GM18502 (cell line): ENCODE measurements at regions not wholly inside any gene's neighbourhood (a gene's known extent, or its start where the extent isn't known, plus 50 kb on each side); places are given as distances from the start of the nearest gene placed in this dataset.

Source experiments
- ATAC-seq: cut with Tn5 transposase; IDR thresholded peaks from one replicate; pipeline ENCODE4 v1.9.1; 2021; ENCODE audit warnings: mild to moderate bottlenecking; ENCODE audit not compliant: unreplicated experiment, poor library complexity

DNA sequence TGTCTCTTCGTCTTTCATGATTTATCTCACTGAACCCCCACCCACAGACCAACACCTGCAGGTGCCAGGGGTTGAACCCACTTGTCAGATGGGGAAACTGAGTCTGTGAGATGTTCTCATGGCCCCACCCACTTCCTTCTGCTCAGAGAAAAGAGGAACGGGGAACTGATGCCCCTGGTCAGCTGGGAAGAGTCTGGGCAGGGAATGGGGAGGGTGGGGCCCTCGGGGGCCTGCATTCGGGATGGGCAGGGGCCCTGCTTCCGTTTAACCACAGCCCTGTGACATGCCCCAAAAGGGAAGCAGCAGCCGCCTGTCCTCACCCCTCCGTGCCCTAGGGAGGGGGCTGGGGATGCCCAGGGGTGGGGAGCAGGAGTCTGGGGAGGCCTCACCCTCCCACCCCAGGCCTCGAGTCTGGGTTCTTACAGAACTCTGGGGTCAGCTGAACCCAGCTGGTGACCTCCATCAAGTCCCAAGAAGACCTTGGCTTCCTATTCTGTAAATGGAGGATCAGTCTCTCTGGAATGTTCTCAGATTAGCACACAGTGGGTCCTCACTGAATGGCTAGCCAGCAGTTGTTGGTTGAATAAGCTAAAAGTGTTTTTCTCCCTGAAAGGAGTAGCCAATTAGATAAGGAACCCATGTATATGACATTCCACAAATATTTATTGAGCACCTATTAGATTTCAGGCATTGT lies 81.5 kb downstream of the CEBPB start:
- ATAC-seq = no peak

DNA sequence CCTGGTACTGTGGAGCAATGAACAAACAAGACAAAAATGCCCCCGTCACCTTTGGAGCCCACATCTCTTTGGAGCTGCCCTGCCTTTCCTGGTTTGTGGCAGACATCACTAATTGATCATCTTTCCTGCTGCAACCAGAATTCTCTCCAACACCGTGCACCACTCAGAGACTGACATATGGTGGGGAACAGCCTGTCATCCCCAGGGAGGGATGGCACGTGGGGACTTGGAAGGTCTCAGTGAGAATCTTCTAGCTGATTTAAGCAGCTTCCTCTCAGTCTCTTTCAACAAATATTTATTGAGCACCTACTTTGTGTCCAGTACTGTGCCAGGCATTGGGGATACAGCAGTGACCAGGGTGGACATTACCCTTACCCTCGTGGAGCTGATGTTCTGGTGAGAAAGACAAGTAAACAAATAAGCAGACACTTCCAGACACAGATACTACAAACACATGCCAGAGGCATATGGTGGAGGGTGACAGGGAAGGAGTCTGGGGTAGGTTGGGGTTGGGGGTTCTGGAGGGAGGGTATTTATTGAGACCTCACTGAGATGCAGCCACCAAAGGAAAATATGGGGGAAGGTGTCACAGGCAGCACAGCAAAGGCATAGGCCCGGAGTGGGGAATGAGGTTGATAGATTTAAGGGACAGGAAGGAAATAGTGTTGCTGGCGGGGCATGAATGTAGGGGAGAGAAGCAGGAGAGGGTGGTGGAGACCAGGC lies 82.3 kb downstream of the CEBPB start:
- no peak for ATAC-seq

DNA sequence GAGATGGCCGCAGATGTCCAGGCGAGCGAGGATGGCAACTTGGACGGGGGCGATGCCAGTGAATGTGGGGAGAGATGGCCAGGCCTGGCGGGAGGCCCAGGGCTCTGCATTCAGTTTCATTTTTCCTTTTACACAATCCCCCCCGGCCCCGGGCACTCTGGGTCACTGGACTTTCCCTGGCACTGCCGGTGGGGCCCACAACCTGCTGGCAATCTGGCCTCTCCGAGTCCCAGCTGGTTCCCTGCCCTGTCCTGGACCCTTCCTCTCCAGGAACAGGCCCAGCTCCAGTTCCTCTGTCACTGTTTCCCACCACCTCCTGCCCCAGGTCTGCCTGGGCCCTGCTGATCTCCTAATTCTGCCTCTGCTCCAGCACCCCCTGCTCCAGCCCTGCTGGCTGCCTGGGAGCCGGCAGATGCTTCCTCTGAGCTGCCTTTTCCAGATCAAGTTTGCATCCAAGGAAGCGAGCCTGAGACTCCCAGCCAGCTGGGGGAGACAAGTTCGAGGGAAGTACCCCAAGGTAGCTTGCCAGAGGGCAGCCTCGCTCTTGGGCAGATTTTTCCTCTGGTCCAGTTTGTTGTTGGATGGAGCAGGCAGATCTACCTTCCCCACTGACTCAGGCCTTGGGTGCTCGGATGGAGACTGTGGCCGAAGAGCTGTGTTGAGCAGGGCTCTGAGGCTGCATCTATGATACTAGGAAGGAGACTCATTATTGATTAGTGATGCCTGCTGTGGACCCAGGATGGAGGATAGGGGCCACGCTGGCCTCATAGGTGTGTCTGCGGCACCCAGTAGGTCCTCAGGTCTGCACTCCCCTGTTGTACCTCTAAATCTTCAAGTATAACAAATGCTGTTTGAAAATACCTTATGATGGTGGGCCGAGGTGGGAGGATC lies 83.2 kb downstream of the CEBPB start:
- ATAC-seq = no peak

DNA sequence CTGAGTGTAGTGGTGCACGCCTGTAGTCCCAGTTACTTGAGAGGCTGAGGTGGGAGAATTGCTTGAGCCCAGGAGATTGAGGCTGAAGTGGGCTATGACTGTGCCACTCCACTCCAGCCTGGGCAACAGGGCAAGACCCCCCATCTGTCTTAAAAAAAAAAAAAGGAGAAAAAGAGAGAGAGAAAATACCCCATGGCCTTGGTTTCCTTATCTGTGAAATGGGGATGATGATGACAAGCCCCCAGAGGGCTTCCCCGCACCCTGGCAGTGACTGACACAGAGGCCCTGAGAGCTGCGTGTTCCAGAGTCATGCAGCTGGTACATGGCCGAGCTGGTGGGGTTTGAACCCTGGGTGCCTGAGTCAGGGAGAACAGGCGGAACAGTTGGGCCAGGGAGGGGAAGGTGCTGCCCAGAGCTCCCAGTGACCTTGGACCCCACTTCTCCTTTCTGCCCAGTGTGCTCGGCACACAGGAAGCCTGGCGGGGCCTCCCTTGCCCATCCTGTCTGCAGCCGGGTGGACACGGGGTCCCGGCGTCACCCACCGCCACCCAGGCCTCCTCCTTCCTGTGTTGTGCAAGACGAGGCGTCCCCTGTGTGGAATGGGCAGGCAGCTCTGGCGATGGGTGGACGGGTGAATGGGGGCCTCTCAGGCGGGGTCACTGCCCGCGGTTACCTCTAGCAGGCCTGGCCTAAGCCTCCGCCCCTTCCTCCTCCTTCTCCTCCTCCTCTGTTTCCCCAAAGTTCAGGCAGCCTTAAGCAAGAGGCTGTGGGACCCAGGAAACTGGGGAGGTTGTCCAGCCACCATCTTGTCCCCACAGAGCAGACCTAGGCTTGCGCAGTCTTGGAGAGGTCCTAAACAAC lies 84.2 kb downstream of the CEBPB start:
- no peak for ATAC-seq

DNA sequence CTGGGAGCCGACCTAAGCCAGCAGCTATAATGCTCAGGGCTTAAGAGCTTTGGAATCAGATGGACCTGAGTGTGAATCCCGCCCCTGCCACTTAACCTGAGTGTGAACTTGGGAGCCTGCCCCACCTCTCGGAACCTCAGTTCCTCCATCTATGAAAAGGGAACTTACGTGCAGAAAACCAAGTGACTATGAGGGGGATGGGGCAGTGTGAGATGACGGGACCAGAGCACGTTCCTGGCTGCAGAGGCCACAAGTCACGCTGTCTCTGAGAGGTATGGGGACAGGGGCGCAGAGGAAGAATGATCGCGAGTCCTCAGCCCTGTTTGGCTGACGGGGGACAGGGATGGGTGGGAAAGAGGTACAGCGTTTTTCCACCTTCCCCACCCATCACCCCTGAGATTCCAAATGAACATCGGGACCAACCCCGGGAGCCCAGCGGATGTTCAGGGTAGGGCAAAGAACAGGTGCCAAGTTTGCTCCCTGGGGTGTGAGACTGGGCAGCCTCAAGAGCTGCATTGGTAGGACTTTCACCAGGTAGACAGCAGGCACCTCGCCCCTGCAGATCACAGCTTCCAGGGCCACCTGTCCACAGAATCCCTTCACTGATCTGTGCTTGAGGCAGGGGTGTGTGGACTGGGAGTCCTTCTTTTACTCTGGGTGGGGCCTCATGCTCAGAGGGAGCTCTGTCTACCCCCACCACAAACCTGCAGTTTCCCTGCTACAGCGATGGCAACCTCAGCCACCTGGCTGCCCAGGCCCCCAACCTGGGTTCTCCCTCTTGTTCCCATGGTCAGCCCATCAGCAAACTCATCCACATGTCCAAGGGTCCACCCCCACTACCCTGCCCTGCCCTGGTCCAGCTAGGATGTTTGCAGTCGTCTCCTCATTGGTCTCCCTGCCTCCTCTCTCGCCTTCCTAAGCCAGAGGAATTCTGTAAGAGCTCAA lies 85.8 kb downstream of the CEBPB start:
- no peak for ATAC-seq

DNA sequence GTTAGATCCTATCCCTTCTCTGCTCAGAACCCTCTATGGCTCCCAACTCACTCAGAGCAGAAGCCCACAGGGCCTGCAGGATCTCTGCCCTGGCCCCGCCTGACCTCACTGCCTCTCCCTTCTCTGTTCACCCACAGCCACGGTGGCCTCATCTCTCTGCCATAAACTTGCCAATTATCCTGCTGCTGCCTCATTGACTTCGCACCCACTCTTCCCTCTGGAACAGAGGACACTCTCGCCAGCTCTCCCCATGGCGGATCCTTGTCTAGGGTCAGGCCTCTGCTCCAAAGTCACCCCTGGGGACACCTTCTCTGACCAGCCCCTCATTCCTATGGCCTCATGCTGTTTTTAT lies 86.4 kb downstream of the CEBPB start:
- no peak for ATAC-seq

DNA sequence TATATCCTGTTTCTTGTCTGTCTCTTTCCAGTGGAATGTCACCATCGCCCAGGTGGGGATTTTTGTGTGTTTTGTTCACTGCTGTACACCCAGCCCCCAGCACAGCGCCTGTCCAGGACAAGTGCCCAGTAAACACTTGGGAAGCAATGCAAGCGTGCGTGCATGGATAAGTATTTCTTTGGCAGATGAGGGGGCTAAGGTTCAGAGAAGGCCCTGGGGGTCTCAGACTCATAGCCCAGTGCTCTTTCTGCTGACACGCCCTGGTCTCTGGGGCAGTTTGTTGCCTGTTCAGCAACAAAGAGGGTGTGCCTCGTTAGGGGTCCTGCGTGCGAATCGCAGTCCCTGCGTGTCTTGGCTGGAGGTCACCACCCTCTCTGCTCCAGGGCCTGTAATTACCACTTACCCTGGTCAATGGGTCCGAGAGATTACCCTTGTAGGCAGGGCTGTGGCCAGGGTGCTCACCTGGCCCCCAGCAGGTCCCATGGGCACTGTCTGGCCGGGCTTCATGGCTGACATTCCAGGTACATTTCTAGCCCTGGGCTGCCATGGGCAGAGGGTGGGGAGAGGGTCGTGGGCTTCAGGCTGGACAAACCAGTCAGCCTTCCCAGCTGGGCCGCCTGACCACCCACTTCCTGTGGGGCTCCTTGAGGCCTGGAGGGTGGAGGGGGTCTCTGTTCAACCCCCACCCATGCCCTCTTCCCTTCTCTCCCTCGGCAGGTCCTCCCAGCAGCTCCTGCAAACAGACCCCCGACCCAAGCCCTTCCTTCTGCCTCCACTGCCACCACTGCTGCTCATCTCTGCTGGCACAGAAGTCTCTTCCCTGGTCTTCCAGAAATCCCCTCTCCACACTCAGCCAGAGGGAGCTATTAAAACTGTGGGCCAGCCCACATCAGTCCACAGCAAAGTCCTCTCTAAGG lies 87.1 kb downstream of the CEBPB start:
- ATAC-seq = no peak

DNA sequence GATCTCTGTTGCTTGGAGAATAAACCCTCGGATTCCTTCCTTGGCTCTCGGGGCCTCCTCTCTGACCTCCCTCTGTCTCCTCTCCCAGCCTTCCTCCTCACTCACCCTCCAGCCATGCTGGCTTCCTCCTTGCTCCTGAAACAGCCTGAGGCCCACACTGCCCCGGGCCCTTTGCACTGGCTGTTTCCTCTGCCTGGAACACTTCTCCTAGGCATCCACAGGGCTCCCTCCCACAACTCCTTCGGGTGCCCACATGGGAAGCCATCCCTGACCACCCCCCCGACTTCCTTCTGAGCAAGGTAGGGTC lies 87.7 kb downstream of the CEBPB start:
- ATAC-seq = no peak

DNA sequence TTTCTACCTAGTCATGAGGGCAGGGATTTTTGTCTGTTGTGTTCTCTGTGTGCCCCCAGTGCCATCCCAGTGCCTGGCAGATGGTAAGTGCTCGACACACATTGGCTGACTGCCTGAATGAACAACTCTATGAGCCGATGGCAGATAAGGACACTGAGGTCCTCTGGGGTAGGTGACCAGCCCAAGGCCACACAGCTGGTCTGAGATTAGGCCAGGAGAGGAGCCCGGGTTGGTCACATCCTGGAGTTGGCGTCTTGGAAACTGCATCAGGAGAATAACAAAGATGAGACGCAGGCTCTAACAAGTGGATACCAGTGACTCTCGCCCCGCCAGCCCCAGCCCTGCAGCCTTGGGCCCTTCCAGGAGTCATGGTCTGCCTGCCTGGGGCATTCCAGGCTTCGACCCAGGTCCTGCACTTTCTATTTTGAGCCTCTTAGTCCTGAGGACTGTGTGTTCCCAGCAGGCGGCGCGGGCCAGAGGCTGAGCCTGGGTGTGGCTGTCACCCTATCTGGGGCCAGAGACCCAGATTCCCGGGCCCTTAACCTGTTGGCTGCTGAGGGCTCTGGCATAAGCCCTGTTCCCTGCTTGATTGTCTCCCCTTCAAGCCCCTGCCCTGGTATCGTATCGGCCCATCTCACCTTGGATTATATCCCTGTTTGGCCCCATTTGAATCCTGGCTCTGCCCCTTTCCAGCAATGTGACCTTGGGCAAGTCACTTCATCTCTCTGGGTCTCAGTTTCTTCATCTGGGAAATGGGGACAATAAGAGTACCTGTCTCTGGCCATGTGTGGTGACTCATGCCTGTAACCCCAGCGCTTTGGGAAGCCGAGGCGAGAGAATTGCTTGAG lies 88.3 kb downstream of the CEBPB start:
- ATAC-seq = no peak

DNA sequence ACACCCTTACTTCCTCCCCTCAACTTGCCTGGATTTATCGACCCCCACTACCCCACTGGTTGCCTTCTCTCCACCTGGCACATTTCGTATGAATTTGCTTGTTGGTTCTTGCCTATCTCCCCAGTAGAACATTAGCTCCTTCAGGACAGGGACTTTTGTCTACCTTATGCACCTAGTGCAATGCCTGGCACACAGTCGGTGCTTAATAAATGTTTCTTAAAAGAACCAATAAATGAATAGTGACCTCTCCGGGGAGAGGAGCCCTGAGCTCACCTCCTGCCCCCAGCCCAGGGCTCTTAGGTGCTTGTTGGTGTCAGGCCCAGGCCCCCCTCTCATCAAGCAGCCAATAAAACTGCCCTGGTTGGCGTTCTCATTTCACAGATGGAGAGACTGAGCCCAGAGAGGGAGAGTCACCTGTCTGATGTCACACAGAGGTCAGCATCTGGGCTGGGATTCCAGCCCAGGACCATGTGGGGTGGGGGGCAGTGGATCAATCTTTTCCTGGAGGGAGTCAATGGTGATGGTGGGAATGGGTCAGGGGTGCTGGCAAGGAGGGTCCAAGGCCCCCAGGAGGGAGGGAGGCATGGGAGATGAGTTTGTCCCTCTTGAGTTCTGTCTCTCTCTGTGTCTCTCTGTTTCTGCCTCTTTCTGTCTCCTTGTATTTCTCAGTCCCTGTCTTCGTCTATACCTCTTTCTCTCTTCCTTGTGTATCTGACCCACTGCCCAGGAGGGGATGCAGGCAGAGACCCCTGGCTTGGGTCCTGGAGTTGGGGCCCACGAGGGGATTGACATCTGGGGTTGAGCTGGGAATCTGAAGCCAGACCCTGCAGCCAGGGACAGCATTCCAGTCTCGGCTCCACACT lies 89.6 kb downstream of the CEBPB start:
- ATAC-seq = no peak

DNA sequence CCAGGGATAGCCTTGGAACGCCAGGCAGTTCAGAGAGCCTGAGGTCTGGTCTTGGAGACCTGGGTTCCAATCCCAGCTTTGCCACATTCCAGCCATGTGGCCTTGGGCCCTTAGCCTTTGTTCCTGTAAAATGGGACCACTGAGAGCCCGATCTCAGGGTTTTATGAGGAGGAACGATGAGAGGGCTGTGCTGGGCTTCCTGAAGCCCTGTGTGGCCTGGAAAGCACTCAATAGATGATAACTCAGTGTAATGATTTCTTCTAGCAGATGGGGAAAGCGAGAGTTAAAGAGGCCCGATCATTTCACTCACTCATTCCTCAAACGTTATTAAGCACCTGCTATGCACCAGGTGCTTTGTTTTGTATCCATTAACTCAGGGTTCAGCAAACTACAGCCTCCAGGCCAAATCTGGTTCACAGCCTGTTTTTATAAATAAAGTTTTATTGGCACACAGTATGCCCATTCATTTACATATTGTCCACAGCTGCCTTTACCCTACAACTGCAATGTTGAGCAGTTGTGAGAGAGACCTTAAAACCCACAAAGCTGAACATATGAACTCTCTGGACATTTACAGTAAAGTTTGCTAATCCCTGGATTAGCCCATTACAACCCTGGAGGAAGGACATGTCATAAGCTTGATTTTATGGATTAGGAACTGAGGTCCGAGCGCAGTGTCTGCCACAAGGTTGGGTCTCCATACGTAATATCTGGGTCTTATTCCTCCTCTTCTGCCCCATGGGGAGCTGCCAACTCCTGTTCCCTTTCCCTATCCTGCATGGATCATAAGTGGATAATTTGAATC lies 90.4 kb downstream of the CEBPB start:
- no peak for ATAC-seq

DNA sequence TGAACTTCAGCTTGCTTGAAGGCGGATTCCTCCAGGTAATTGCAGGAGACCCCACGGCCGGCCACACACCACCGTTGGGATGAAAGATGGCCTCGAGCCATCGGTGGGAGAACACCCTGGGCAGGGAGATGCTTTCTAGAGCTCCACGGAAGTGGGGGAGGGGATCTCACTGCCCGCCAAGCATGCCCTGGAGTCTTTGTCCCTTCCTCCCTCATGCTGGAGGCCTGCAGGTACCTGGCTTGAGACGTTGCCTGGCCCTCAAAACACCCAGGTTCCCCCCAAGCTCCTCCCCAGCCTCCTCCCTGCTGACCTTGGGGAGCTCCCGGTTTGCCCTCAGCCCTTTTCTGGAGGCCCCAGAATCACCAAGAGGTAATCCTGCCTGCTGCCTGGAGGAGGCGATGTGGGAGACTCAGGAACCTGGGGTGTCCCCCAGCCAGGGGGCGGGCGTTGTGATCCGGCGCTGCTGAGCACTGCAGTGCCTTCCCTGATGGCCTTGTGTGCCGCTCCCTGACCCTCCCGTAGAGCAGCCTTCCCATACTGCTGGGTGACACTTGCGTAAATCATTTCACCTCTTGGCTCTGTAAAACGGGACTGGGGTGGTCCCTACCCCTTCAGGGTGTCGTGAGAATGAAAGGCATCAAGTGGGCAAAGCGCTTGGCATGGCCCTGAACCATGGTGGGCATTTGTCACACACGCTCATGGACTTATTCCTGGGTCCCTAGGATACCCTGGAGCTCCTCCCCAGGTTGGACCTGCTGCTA lies 91.4 kb downstream of the CEBPB start:
- no peak for ATAC-seq

DNA sequence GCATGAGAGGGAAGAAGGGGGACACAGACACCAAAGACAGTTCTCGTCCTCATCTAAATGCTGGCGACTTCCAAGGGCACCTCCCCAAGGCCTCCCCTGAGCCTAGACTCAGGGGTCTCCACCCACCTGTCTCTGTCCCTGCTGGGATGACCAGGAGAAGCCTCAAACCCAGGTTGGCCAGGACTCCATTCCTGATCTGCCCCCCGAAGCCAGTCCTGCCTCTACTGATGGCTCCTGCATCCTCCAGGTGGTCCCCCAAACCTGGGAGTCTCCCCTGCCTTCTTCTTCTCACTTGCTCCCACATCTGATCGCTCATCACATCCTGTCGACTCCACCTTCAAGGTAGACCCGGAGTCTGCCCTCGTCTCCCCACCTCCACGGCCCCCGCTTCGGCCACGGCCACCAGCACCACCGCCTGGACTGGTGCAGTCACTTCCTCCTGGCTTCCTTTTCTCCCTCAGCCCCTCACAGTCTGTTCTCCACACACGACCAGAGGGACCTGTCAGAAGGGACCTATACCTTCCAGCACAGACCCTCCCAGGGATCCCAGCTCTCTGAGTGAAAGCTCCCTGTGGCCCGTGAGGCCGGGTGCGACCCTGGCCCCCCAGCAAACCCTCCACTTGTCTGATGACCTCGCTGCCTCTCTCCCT lies 92.1 kb downstream of the CEBPB start:
- no peak for ATAC-seq

DNA sequence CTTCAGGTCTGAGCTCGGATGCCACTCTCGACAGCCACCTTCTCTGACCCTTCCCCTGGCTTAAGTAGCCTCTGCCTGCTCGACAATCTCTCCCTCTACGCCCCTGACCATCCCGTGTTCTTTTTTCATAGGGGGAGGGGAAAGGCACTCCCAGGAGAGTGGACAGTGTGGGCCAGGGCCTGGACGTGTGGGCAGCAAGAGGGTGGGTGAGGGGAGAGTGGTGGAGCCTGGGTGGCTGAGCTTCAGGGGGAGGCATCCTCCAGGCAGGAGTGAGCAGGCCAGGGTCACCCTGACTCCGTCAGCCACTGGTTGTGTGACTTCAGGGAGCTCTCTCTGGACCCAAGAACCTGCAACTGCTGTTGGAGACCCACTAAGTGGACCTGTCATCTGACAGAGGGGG lies 92.7 kb downstream of the CEBPB start:
- no peak for ATAC-seq
